ENCODE measurements at regions not wholly inside any gene's neighbourhood (a gene's known extent, or its start where the extent isn't known, plus 50 kb on each side); places are given as distances from the start of the nearest gene placed in this dataset.

GRCh38 chr6:126227833-126228702 is 111.8 kb upstream of the CENPW start:
- Histone ChIP-seq H3K4me1 (ENCODE audit: insufficient read depth, low read length) (no peaks in the 10 kb centered on the region), H4K20me1 (ENCODE audit: insufficient read depth, low read length) (no peaks in the 10 kb centered on the region), H3K36me3 (ENCODE audit: insufficient read depth, low read length) (no peaks in the 10 kb centered on the region), H3K79me2 (ENCODE audit: insufficient read depth, low read length) (no peaks in the 10 kb centered on the region), H3K4me2 (ENCODE audit: insufficient read depth, low read length) (no peak overlapping the region), H3K27me3 (ENCODE audit: insufficient read depth, low read length) (no peaks in the 10 kb centered on the region), H2AFZ (ENCODE audit: low read length) (no peak overlapping the region), H3K9me3 (ENCODE audit: low read depth, low read length) (no peaks in the 10 kb centered on the region), H3K27ac (ENCODE audit: low read depth, low read length) (no peak overlapping the region), H3K4me3 (ENCODE audit: insufficient read depth, low read length) (no peak overlapping the region)
- no peak for TF ChIP-seq CTCF (IDR thresholded peaks at IDR 0.05; ENCODE audit: extremely low read depth, low read depth, low read length)
- no peak for DNase-seq (ENCODE audit: insufficient read length, low spot score, missing footprints)

GRCh38 chr6:126232671-126233070 is 107.2 kb upstream of the CENPW start:
- H3K4me1 ChIP-seq (ENCODE audit: insufficient read depth, low read length), result no peaks in the 10 kb centered on the region
- DNase-seq (ENCODE audit: insufficient read length, low spot score, missing footprints), result no peak
- H3K27ac ChIP-seq (ENCODE audit: low read depth, low read length), result no peak overlapping the region
- no peaks in the 10 kb centered on the region for H3K36me3 ChIP-seq (ENCODE audit: insufficient read depth, low read length)
- H4K20me1 ChIP-seq (ENCODE audit: insufficient read depth, low read length), result no peaks in the 10 kb centered on the region
- H3K79me2 ChIP-seq (ENCODE audit: insufficient read depth, low read length), result no peaks in the 10 kb centered on the region
- H3K9me3 ChIP-seq (ENCODE audit: low read depth, low read length), result no peaks in the 10 kb centered on the region
- no peaks in the 10 kb centered on the region for H3K27me3 ChIP-seq (ENCODE audit: insufficient read depth, low read length)
- H3K4me2 ChIP-seq (ENCODE audit: insufficient read depth, low read length), result no peak overlapping the region
- TF ChIP-seq CTCF (IDR thresholded peaks at IDR 0.05; ENCODE audit: extremely low read depth, low read depth, low read length), result no peak
- no peak overlapping the region for H2AFZ ChIP-seq (ENCODE audit: low read length)
- no peak overlapping the region for H3K4me3 ChIP-seq (ENCODE audit: insufficient read depth, low read length)

GRCh38 chr6:126233192-126233591 is 106.7 kb upstream of the CENPW start:
- H3K4me3 ChIP-seq (ENCODE audit: insufficient read depth, low read length), result no peak overlapping the region
- no peaks in the 10 kb centered on the region for H3K4me1 ChIP-seq (ENCODE audit: insufficient read depth, low read length)
- H3K79me2 ChIP-seq (ENCODE audit: insufficient read depth, low read length), result no peaks in the 10 kb centered on the region
- H3K36me3 ChIP-seq (ENCODE audit: insufficient read depth, low read length), result no peaks in the 10 kb centered on the region
- no peak overlapping the region for H3K4me2 ChIP-seq (ENCODE audit: insufficient read depth, low read length)
- no peak overlapping the region for H2AFZ ChIP-seq (ENCODE audit: low read length)
- H4K20me1 ChIP-seq (ENCODE audit: insufficient read depth, low read length), result no peaks in the 10 kb centered on the region
- no peak for DNase-seq (ENCODE audit: insufficient read length, low spot score, missing footprints)
- H3K9me3 ChIP-seq (ENCODE audit: low read depth, low read length), result no peaks in the 10 kb centered on the region
- no peaks in the 10 kb centered on the region for H3K27me3 ChIP-seq (ENCODE audit: insufficient read depth, low read length)
- TF ChIP-seq CTCF (IDR thresholded peaks at IDR 0.05; ENCODE audit: extremely low read depth, low read depth, low read length), result no peak
- no peak overlapping the region for H3K27ac ChIP-seq (ENCODE audit: low read depth, low read length)

- Histone ChIP-seq H3K4me2 (ENCODE audit: insufficient read depth, low read length) (no peak overlapping the region), H2AFZ (ENCODE audit: low read length) (no peak overlapping the region), H3K36me3 (ENCODE audit: insufficient read depth, low read length) (no peaks in the 10 kb centered on the region), H3K4me3 (ENCODE audit: insufficient read depth, low read length) (no peak overlapping the region), H3K4me1 (ENCODE audit: insufficient read depth, low read length) (no peaks in the 10 kb centered on the region), H3K27me3 (ENCODE audit: insufficient read depth, low read length) (no peaks in the 10 kb centered on the region), H3K9me3 (ENCODE audit: low read depth, low read length) (no peaks in the 10 kb centered on the region), H3K27ac (ENCODE audit: low read depth, low read length) (no peak overlapping the region), H3K79me2 (ENCODE audit: insufficient read depth, low read length) (no peaks in the 10 kb centered on the region), H4K20me1 (ENCODE audit: insufficient read depth, low read length) (no peaks in the 10 kb centered on the region)
- TF ChIP-seq CTCF (IDR thresholded peaks at IDR 0.05; ENCODE audit: extremely low read depth, low read depth, low read length), result no peak
- no peak for DNase-seq (ENCODE audit: insufficient read length, low spot score, missing footprints)
Measured at GRCh38 chr6:126235363-126235762, 104.6 kb upstream of the CENPW start.
